Loucy (cell line): ENCODE measurements at regions not wholly inside any gene's neighbourhood (a gene's known extent, or its start where the extent isn't known, plus 50 kb on each side); places are given as distances from the start of the nearest gene placed in this dataset.

ENCODE experiments used
- H2AFZ ChIP-seq: fragments of 200-600 bp; sonication (generic); 2 replicates; pipeline ENCODE4 v1.6.0; 2016; ENCODE audit warnings: antibody characterized with exemption, mild to moderate bottlenecking, low read length, moderate library complexity
- H3F3A ChIP-seq: fragments of 200-600 bp; 2 replicates; pipeline ENCODE4 v1.6.0; 2016; ENCODE audit warnings: antibody characterized with exemption, low read depth, mild to moderate bottlenecking
- H3K27me3 ChIP-seq: fragments of 200-600 bp; sonication (generic); 2 replicates; pipeline ENCODE4 v1.6.1; 2014; ENCODE audit warnings: low read length, mild to moderate bottlenecking; ENCODE audit not compliant: insufficient read depth, poor library complexity, severe bottlenecking
- H3K36me3 ChIP-seq: fragments of 200-600 bp; sonication (generic); 2 replicates; pipeline ENCODE4 v1.6.1; 2016; ENCODE audit warnings: low read length; ENCODE audit not compliant: insufficient read depth
- H3K4me1 ChIP-seq: fragments of 200-600 bp; sonication (generic); 2 replicates; pipeline ENCODE4 v1.5.1; 2014; ENCODE audit warnings: low read length, mild to moderate bottlenecking; ENCODE audit not compliant: insufficient read depth, poor library complexity, severe bottlenecking
- H3K4me2 ChIP-seq: fragments of 200-600 bp; sonication (generic); 2 replicates; pipeline ENCODE4 v1.6.0; 2014; ENCODE audit warnings: antibody characterized with exemption, low read length, low read depth, mild to moderate bottlenecking; ENCODE audit not compliant: poor library complexity, severe bottlenecking
- H3K4me3 ChIP-seq: fragments of 200-600 bp; sonication (generic); 2 replicates; pipeline ENCODE4 v1.5.1; 2014; ENCODE audit warnings: low read length, mild to moderate bottlenecking, mixed read lengths; ENCODE audit not compliant: poor library complexity, severe bottlenecking
- H3K79me2 ChIP-seq: fragments of 200-600 bp; sonication (generic); 2 replicates; pipeline ENCODE4 v1.6.1; 2014; ENCODE audit warnings: low read length; ENCODE audit not compliant: insufficient read depth
- H3K9ac ChIP-seq: fragments of 200-600 bp; sonication (generic); 2 replicates; pipeline ENCODE4 v1.6.0; 2014; ENCODE audit warnings: mild to moderate bottlenecking, low read depth, low read length, moderate library complexity; ENCODE audit not compliant: poor library complexity, severe bottlenecking
- H3K9me2 ChIP-seq: fragments of 200-600 bp; sonication (generic); replicated peaks from 2 replicates; pipeline ENCODE4 v1.6.1; 2016; ENCODE audit warnings: low read depth, low read length, mixed read lengths
- H3K9me3 ChIP-seq: fragments of 200-600 bp; sonication (generic); 2 replicates; pipeline ENCODE4 v1.6.1; 2014; ENCODE audit warnings: mild to moderate bottlenecking, antibody characterized with exemption, low read length, low read depth; ENCODE audit not compliant: insufficient read depth
- H4K20me1 ChIP-seq: fragments of 200-600 bp; sonication (generic); 2 replicates; pipeline ENCODE4 v1.6.0; 2014; ENCODE audit warnings: antibody characterized with exemption, low read length, mild to moderate bottlenecking; ENCODE audit not compliant: insufficient read depth, poor library complexity, severe bottlenecking
- CTCF ChIP-seq: fragments of 200-600 bp; sonication (generic); conservative IDR thresholded peaks from 2 replicates; pipeline ENCODE4 v1.5.1; 2014; ENCODE audit warnings: mild to moderate bottlenecking, antibody characterized with exemption, low read length
- EZH2phosphoT487 ChIP-seq: fragments of 200-600 bp; IDR thresholded peaks from 2 replicates; pipeline ENCODE4 v1.6.1; 2018; ENCODE audit warnings: antibody characterized with exemption, mild to moderate bottlenecking, moderate library complexity, borderline replicate concordance

DNA sequence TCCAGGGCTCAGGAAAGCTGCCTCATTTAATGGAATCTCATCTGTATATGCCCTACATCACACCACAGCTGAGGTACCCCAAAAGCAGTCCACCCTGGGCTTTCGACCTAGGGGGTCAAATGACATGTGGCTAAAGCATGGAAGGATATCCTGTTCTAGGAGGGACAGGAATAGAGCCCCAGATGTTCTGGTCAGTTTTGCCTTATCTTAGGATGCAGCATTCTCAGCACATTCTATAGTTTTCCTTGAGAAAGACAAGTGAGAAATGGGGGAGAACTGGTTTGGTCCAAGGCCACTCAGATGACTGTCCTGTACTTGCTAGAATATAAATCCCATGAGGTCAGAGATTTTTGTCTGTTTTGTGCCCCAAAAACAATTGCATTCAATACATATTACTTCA lies 688.0 kb upstream of the ZEB2 start:
- H3F3A ChIP-seq, result no peaks in the 10 kb centered on the region
- TF ChIP-seq EZH2phosphoT487, result no peak
- no peak for TF ChIP-seq CTCF
- H3K27me3 ChIP-seq, result no peaks in the 10 kb centered on the region
- H3K9me3 ChIP-seq, result no peaks in the 10 kb centered on the region
- H3K9me2 ChIP-seq, result no peaks in the 10 kb centered on the region
- H3K79me2 ChIP-seq, result no peaks in the 10 kb centered on the region
- no peaks in the 10 kb centered on the region for H3K4me1 ChIP-seq
- no peaks in the 10 kb centered on the region for H3K36me3 ChIP-seq
- H3K4me2 ChIP-seq, result no peak overlapping the region
- H3K4me3 ChIP-seq, result no peak overlapping the region
- no peak overlapping the region for H3K9ac ChIP-seq
- H2AFZ ChIP-seq, result no peak overlapping the region
- H4K20me1 ChIP-seq, result no peaks in the 10 kb centered on the region

- Histone ChIP-seq H2AFZ (no peak overlapping the region), H3K9me2 (no peaks in the 10 kb centered on the region), H3K27me3 (no peaks in the 10 kb centered on the region), H3F3A (no peaks in the 10 kb centered on the region), H3K9me3 (no peaks in the 10 kb centered on the region), H3K4me3 (no peak overlapping the region), H3K4me1 (no peaks in the 10 kb centered on the region), H3K36me3 (no peaks in the 10 kb centered on the region), H3K9ac (no peak overlapping the region), H4K20me1 (no peaks in the 10 kb centered on the region), H3K79me2 (no peaks in the 10 kb centered on the region), H3K4me2 (no peak overlapping the region)
- no peak for TF ChIP-seq EZH2phosphoT487
- TF ChIP-seq CTCF, result no peak
These were observed 686.8 kb upstream of the ZEB2 start for GRCh38 chr2:145206496-145207281.

- Histone ChIP-seq H3K9me2 (no peaks in the 10 kb centered on the region), H3K36me3 (no peaks in the 10 kb centered on the region)
These were observed 684.0 kb upstream of the ZEB2 start for GRCh38 chr2:145203891-145204290.

More at GRCh38 chr2:145203891-145204290, 684.0 kb upstream of the ZEB2 start:
- no peaks in the 10 kb centered on the region for H3K4me1 ChIP-seq
- no peaks in the 10 kb centered on the region for H3F3A ChIP-seq
- H3K4me2 ChIP-seq, result no peak overlapping the region
- no peaks in the 10 kb centered on the region for H3K9me3 ChIP-seq
- H3K27me3 ChIP-seq, result no peaks in the 10 kb centered on the region
- no peaks in the 10 kb centered on the region for H3K79me2 ChIP-seq
- no peak overlapping the region for H3K9ac ChIP-seq
- H4K20me1 ChIP-seq, result no peaks in the 10 kb centered on the region
- H3K4me3 ChIP-seq, result no peak overlapping the region
- H2AFZ ChIP-seq, result no peak overlapping the region
- no peak for TF ChIP-seq CTCF
- no peak for TF ChIP-seq EZH2phosphoT487
